ENCODE measurements at regions not wholly inside any gene's neighbourhood (a gene's known extent, or its start where the extent isn't known, plus 50 kb on each side); places are given as distances from the start of the nearest gene placed in this dataset.

DNA sequence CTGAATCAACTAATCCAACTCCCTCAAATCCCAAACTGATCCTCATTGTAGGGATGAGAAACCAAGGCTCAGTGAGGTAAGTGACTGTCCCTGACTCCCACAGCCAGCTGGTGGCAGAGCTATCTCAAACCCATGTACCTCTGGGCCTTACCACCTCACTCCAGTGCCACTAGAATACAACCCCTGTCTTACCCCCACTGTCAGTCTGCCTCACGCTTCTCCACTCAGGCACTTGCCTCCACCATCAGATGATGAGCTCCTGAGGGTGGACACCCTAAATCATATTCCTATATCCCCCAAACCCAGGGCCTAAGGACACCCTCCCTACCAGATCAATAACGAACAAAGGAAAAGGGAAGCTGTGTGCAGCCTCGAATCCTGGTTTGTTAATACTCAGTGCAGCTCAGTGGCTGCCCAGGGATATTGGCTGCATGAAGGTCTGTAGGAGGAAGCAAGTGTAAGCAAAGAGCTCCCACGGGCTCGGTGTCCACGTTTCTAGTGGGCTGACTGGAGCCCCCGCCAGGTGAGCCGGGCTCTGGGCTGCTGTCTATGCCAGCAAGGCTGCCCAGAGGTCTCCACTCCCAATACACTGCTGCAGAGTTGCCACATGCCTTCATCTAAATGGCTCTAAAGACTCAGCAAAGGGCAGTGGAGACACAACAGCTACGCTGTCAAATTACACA, 533.4 kb downstream of the MATN1 start (continued):
- TF ChIP-seq, protein P1, sequence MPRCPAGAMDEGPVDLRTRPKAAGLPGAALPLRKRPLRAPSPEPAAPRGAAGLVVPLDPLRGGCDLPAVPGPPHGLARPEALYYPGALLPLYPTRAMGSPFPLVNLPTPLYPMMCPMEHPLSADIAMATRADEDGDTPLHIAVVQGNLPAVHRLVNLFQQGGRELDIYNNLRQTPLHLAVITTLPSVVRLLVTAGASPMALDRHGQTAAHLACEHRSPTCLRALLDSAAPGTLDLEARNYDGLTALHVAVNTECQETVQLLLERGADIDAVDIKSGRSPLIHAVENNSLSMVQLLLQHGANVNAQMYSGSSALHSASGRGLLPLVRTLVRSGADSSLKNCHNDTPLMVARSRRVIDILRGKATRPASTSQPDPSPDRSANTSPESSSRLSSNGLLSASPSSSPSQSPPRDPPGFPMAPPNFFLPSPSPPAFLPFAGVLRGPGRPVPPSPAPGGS (IDR thresholded peaks at IDR 0.05; ENCODE audit: borderline replicate concordance, insufficient read depth, low read depth, low read length, poor library complexity, severe bottlenecking) = no peak
- TF ChIP-seq TCF7 (IDR thresholded peaks at IDR 0.05; ENCODE audit: borderline replicate concordance) (no peak), CREB1 (IDR thresholded peaks at IDR 0.05; ENCODE audit: low read depth) (no peak)

DNA sequence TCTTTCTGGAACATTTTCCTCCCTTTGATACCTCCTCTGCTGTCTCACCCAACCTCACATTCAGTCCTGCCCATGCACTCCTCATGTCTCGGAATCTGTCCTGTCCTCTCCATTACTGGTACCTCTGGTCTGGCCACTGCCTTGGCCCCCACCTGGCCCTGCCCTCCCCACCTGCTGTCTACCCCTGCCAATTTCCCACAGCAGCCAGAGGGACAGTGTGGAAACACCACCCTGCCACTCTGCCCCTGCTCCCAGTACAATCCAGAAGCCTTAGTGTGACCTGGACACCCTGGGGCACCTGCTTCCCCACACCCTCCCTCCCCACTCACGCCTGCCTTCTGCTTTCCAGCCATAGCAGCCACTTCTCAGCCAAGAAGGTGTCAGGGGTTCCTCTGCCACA, 534.4 kb downstream of the MATN1 start:
- H3K4me1 ChIP-seq (ENCODE audit: control insufficient read depth, insufficient read depth, low read length) = no peaks in the 10 kb centered on the region
- in situ Hi-C loops (cut with MboI) (no loop called here), intact Hi-C loops (cut with micrococcal nuclease; ENCODE audit: unreplicated experiment) (no loop called here)
- no TSS peak for BruUV-seq (replicated peaks)
- H3K9me3 ChIP-seq (replicated peaks; ENCODE audit: control insufficient read depth, insufficient read depth, low read length) = no peaks in the 10 kb centered on the region
- CTCF ChIA-PET = no interaction called here
- no peak overlapping the region for H2AFZ ChIP-seq (ENCODE audit: control insufficient read depth, low read depth, low read length)
- H3K27ac ChIP-seq (ENCODE audit: control insufficient read depth, insufficient read depth) = no peak overlapping the region
- no peak overlapping the region for H3K4me3 ChIP-seq
- 0% methylated on average over 1 of the region's 2 CpGs for WGBS (ENCODE audit: insufficient coverage, insufficient replicate concordance, low lambda C conversion rate, missing lambda C conversion rate)
- H3K4me2 ChIP-seq (ENCODE audit: control insufficient read depth, insufficient read depth) = no peak overlapping the region
- H4K20me1 ChIP-seq (ENCODE audit: control insufficient read depth, insufficient read depth) = no peaks in the 10 kb centered on the region
- ATAC-seq (no peak), FAIRE-seq (no peak), DNase-seq (ENCODE audit: low read depth, low spot score) (no peak)
- H3K27me3 ChIP-seq (replicated peaks in 1 of 2; ENCODE audit: control insufficient read depth in 2 of 2, insufficient read depth in 2 of 2, low read length in 1 of 2) = no peaks in the 10 kb centered on the region; a peak in 1 of 4 replicates
- H3K9ac ChIP-seq (ENCODE audit: control insufficient read depth, insufficient read depth, low read length) = no peak overlapping the region
- H3K79me2 ChIP-seq (ENCODE audit: control insufficient read depth, insufficient read depth, low read length) = no peaks in the 10 kb centered on the region
- SMC1A ChIA-PET (ENCODE audit: uncharacterized antibody, unreplicated experiment) = no interaction called here
- no peaks in the 10 kb centered on the region for H3K36me3 ChIP-seq (ENCODE audit: control insufficient read depth in 2 of 2, insufficient read depth in 2 of 2, low read length in 1 of 2)
- RAD21 ChIA-PET (ENCODE audit: unreplicated experiment) = no interaction called here
- POLR2A ChIA-PET = no interaction called here
- TF ChIP-seq PAX5 (IDR thresholded peaks at IDR 0.05; ENCODE audit: borderline replicate concordance, low read depth, low read length) (no peak), ASH2L (IDR thresholded peaks at IDR 0.05; ENCODE audit: borderline replicate concordance, low read depth) (no peak), SIX5 (IDR thresholded peaks at IDR 0.05; ENCODE audit: low read depth, low read length, severe bottlenecking) (no peak), WRNIP1 (IDR thresholded peaks at IDR 0.05; ENCODE audit: borderline replicate concordance, low read depth, low read length) (no peak), BHLHE40 (IDR thresholded peaks at IDR 0.05; ENCODE audit: borderline replicate concordance in 1 of 2, low read depth in 2 of 2, low read length in 1 of 2) (no peak), GABPA (IDR thresholded peaks at IDR 0.05; ENCODE audit: low read depth) (no peak)
- TF ChIP-seq, protein P2, sequence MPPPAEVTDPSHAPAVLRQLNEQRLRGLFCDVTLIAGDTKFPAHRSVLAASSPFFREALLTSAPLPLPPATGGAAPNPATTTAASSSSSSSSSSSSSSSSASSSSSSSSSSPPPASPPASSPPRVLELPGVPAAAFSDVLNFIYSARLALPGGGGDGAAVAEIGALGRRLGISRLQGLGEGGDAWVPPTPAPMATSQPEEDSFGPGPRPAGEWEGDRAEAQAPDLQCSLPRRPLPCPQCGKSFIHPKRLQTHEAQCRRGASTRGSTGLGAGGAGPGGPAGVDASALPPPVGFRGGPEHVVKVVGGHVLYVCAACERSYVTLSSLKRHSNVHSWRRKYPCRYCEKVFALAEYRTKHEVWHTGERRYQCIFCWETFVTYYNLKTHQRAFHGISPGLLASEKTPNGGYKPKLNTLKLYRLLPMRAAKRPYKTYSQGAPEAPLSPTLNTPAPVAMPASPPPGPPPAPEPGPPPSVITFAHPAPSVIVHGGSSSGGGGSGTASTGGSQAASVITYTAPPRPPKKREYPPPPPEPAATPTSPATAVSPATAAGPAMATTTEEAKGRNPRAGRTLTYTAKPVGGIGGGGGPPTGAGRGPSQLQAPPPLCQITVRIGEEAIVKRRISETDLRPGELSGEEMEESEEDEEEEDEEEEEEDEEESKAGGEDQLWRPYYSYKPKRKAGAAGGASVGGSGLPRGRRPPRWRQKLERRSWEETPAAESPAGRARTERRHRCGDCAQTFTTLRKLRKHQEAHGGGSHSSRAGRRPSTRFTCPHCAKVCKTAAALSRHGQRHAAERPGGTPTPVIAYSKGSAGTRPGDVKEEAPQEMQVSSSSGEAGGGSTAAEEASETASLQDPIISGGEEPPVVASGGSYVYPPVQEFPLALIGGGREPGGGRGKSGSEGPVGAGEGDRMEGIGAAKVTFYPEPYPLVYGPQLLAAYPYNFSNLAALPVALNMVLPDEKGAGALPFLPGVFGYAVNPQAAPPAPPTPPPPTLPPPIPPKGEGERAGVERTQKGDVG (CRISPR knock-in tag; IDR thresholded peaks at IDR 0.05) = no peak
- TF ChIP-seq, protein P3, sequence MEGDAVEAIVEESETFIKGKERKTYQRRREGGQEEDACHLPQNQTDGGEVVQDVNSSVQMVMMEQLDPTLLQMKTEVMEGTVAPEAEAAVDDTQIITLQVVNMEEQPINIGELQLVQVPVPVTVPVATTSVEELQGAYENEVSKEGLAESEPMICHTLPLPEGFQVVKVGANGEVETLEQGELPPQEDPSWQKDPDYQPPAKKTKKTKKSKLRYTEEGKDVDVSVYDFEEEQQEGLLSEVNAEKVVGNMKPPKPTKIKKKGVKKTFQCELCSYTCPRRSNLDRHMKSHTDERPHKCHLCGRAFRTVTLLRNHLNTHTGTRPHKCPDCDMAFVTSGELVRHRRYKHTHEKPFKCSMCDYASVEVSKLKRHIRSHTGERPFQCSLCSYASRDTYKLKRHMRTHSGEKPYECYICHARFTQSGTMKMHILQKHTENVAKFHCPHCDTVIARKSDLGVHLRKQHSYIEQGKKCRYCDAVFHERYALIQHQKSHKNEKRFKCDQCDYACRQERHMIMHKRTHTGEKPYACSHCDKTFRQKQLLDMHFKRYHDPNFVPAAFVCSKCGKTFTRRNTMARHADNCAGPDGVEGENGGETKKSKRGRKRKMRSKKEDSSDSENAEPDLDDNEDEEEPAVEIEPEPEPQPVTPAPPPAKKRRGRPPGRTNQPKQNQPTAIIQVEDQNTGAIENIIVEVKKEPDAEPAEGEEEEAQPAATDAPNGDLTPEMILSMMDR (IDR thresholded peaks at IDR 0.05 in 2 of 3, conservative IDR thresholded peaks at IDR 0.05 in 1 of 3; ENCODE audit: control insufficient read depth in 2 of 3, extremely low read depth in 1 of 3, insufficient read depth in 1 of 3, low read depth in 3 of 3, low read length in 3 of 3) = no peak
- TF ChIP-seq, protein P4, sequence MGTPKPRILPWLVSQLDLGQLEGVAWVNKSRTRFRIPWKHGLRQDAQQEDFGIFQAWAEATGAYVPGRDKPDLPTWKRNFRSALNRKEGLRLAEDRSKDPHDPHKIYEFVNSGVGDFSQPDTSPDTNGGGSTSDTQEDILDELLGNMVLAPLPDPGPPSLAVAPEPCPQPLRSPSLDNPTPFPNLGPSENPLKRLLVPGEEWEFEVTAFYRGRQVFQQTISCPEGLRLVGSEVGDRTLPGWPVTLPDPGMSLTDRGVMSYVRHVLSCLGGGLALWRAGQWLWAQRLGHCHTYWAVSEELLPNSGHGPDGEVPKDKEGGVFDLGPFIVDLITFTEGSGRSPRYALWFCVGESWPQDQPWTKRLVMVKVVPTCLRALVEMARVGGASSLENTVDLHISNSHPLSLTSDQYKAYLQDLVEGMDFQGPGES (IDR thresholded peaks at IDR 0.05) = no peak
- TF ChIP-seq, protein P5, sequence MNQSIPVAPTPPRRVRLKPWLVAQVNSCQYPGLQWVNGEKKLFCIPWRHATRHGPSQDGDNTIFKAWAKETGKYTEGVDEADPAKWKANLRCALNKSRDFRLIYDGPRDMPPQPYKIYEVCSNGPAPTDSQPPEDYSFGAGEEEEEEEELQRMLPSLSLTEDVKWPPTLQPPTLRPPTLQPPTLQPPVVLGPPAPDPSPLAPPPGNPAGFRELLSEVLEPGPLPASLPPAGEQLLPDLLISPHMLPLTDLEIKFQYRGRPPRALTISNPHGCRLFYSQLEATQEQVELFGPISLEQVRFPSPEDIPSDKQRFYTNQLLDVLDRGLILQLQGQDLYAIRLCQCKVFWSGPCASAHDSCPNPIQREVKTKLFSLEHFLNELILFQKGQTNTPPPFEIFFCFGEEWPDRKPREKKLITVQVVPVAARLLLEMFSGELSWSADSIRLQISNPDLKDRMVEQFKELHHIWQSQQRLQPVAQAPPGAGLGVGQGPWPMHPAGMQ (IDR thresholded peaks at IDR 0.05; ENCODE audit: borderline replicate concordance) = no peak
